ENCODE measurements at regions not wholly inside any gene's neighbourhood (a gene's known extent, or its start where the extent isn't known, plus 50 kb on each side); places are given as distances from the start of the nearest gene placed in this dataset.
A peak's percentile ranks its signal among the peaks of the same experiment; 100 is the strongest.

DNA sequence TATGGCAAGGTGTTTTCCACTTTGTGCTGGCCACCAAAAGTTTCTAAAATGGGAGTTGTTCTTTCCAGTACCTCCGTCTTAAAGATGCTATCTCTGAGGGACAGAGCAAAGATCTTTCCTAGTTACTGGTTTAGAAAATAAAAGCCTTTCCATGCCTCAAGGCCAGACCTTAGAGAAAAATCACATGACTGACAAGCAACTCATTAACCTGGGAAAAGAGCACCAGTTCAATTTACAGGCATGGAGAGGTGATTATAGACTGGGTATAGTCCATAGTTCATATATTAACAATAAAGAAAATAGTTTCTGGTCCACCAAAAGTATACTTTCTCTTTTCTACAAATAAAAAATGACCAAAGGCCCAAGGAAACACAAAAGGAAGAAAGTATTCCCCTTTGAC is 230.7 kb downstream of the TOX3 start:
- H3K4ac ChIP-seq (ENCODE audit: low read length) = no peak overlapping the region
- no peak overlapping the region for H2AFZ ChIP-seq (ENCODE audit: low read length)
- H3K4me3 ChIP-seq (ENCODE audit: low read length in 2 of 2) = no peak overlapping the region
- H2BK12ac ChIP-seq (ENCODE audit: low read length) = no peak overlapping the region
- no peak overlapping the region for H3K4me2 ChIP-seq (ENCODE audit: insufficient read depth, low read length, poor library complexity, severe bottlenecking)
- no peaks in the 10 kb centered on the region for H3K9me3 ChIP-seq (replicated peaks in 1 of 2; ENCODE audit: control insufficient read depth in 2 of 2, insufficient read depth in 1 of 2, low read depth in 1 of 2, low read length in 2 of 2)
- peaks cover 4 to 9% of the 10 kb centered on the region in 2 donors for H3K4me1 ChIP-seq (ENCODE audit: control insufficient read depth in 2 of 2, insufficient read depth in 1 of 2, low read depth in 1 of 2, low read length in 2 of 2)
- H2AK5ac ChIP-seq (ENCODE audit: low read depth, low read length) = no peak overlapping the region
- no peak overlapping the region for H4K8ac ChIP-seq (ENCODE audit: low read depth, low read length)
- H3K18ac ChIP-seq (ENCODE audit: low read length) = no peak overlapping the region
- no peak for DNase-seq (ENCODE audit: low spot score)
- no peaks in the 10 kb centered on the region for H3K27me3 ChIP-seq (ENCODE audit: control insufficient read depth in 3 of 3, insufficient read depth in 3 of 3, low read depth in 1 of 3, low read length in 3 of 3)
- H3K9ac ChIP-seq (ENCODE audit: low read depth, low read length, poor library complexity) = no peak overlapping the region
- no peak overlapping the region for H3K14ac ChIP-seq (ENCODE audit: low read length)
- no peaks in the 10 kb centered on the region for H3K36me3 ChIP-seq (replicated peaks in 1 of 2; ENCODE audit: control insufficient read depth in 2 of 2, insufficient read depth in 2 of 2, low read length in 2 of 2)
- no peak overlapping the region for H2BK120ac ChIP-seq (ENCODE audit: low read depth, low read length)
- H3K27ac ChIP-seq (replicated peaks; ENCODE audit: low read length) = no peak overlapping the region
- H3K23ac ChIP-seq (ENCODE audit: low read depth, low read length, poor library complexity) = no peak overlapping the region
- no CpG with 5 or more reads among the region's 1 CpG for whole genome bisulfite sequencing, 2 donors (ENCODE audit: extremely low coverage in 2 of 2, insufficient read length in 2 of 2, insufficient replicate concordance in 1 of 2)
- no peak overlapping the region for H4K91ac ChIP-seq (ENCODE audit: low read depth, low read length, poor library complexity)
- no peaks in the 10 kb centered on the region for H3K79me1 ChIP-seq (ENCODE audit: low read depth, low read length)
- no peak overlapping the region for H2BK15ac ChIP-seq (ENCODE audit: low read length)
- H2BK5ac ChIP-seq (ENCODE audit: low read length) = no peak overlapping the region

DNA sequence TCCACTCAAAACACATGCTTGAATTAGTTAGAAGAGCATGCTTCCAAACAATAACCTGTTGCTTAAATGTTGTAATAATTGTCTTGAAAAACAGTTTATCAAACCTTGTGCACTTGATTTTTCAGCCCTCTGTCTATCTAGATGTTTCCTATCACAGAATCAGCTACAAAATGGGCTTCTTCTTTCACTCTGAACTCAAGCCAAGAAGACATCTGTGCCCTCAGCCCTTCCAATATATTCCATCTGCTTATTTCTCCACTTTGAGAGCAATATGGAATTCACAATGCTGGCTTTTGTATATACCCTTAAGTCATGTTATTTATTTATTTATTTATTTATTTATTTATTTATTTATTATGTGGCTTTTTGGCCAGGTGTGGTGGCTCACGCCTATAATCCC is 234.2 kb downstream of the TOX3 start:
- Histone ChIP-seq H2BK12ac (ENCODE audit: low read length) (no peak overlapping the region), H2BK15ac (ENCODE audit: low read length) (no peak overlapping the region), H3K9ac (ENCODE audit: low read depth, low read length, poor library complexity) (no peak overlapping the region), H4K8ac (ENCODE audit: low read depth, low read length) (no peak overlapping the region), H3K18ac (ENCODE audit: low read length) (no peak overlapping the region), H3K36me3 (replicated peaks in 1 of 2; ENCODE audit: control insufficient read depth in 2 of 2, insufficient read depth in 2 of 2, low read length in 2 of 2) (no peaks in the 10 kb centered on the region), H2BK5ac (ENCODE audit: low read length) (no peak overlapping the region), H2AK5ac (ENCODE audit: low read depth, low read length) (no peak overlapping the region), H3K4ac (ENCODE audit: low read length) (no peak overlapping the region), H3K14ac (ENCODE audit: low read length) (no peak overlapping the region), H2BK120ac (ENCODE audit: low read depth, low read length) (no peak overlapping the region), H3K23ac (ENCODE audit: low read depth, low read length, poor library complexity) (no peak overlapping the region), H3K79me1 (ENCODE audit: low read depth, low read length) (no peaks in the 10 kb centered on the region), H3K27ac (replicated peaks; ENCODE audit: low read length) (no peak overlapping the region), H2AFZ (ENCODE audit: low read length) (no peak overlapping the region), H3K4me3 (ENCODE audit: low read length in 2 of 2) (no peak overlapping the region), H3K4me1 (ENCODE audit: control insufficient read depth in 2 of 2, insufficient read depth in 1 of 2, low read depth in 1 of 2, low read length in 2 of 2) (peaks cover 7 to 27% of the 10 kb centered on the region in 2 donors), H3K9me3 (replicated peaks in 1 of 2; ENCODE audit: control insufficient read depth in 2 of 2, insufficient read depth in 1 of 2, low read depth in 1 of 2, low read length in 2 of 2) (no peaks in the 10 kb centered on the region), H3K27me3 (ENCODE audit: control insufficient read depth in 3 of 3, insufficient read depth in 3 of 3, low read depth in 1 of 3, low read length in 3 of 3) (no peaks in the 10 kb centered on the region), H4K91ac (ENCODE audit: low read depth, low read length, poor library complexity) (no peak overlapping the region), H3K4me2 (ENCODE audit: insufficient read depth, low read length, poor library complexity, severe bottlenecking) (no peak overlapping the region)
- no CpG with 5 or more reads among the region's 1 CpG for WGBS, 2 donors (ENCODE audit: extremely low coverage in 2 of 2, insufficient read length in 2 of 2, insufficient replicate concordance in 1 of 2)
- DNase-seq (ENCODE audit: low spot score) = no peak

DNA sequence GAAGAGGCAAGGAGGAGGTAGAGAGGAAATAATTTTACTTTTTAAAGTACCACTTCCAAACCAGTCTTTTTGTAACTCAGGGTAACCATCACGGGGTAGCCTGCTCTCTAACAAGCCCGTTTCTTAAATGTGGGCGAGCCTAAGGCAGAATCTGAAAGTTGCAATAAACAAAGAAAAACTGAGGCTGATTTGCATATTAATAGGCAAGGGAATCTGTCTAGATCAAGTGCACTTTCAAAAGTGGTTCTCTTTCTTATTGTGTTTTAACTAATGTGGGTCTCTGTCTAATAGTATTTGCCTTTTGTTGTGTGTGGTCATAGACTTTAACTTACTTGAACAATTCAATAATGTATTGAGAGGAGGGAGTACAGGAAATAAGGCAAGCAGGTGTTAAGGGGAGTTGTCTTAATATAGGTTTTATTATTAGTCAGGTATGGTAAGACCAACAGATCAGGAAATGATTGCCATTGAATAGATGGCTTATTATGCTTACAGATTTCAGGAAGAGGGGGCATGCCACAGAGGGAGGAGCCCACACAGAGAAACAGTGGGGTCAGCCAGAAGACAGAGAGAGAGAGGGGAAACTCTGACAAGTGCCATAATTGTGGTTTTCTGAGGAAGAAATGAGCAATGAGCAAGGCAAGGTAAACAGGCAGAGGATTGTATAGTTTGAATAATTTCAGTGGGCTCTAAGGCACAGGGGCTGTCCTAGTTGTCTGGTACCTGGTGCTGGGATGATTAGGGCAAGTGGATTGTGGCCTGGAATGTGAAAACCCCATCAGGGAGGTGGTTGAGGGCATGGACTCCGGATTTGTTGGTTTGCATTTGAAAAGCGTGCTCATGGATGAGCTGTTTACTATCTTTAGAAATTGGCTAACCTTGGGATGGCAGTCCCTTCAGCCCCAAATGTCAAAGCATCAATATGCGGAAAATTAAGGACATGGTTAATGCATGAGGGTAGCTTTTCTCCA is 237.2 kb downstream of the TOX3 start:
- Histone ChIP-seq H4K91ac (ENCODE audit: low read depth, low read length, poor library complexity) (no peak overlapping the region), H3K4me1 (ENCODE audit: control insufficient read depth in 2 of 2, insufficient read depth in 1 of 2, low read depth in 1 of 2, low read length in 2 of 2) (peaks cover 7 to 26% of the 10 kb centered on the region in 2 donors), H3K18ac (ENCODE audit: low read length) (no peak overlapping the region), H2BK120ac (ENCODE audit: low read depth, low read length) (no peak overlapping the region), H2BK12ac (ENCODE audit: low read length) (no peak overlapping the region), H3K14ac (ENCODE audit: low read length) (no peak overlapping the region), H2AK5ac (ENCODE audit: low read depth, low read length) (no peak overlapping the region), H3K27me3 (ENCODE audit: control insufficient read depth in 3 of 3, insufficient read depth in 3 of 3, low read depth in 1 of 3, low read length in 3 of 3) (no peaks in the 10 kb centered on the region), H3K27ac (replicated peaks; ENCODE audit: low read length) (no peak overlapping the region), H3K4me3 (ENCODE audit: low read length in 2 of 2) (no peak overlapping the region), H3K23ac (ENCODE audit: low read depth, low read length, poor library complexity) (no peak overlapping the region), H3K36me3 (replicated peaks in 1 of 2; ENCODE audit: control insufficient read depth in 2 of 2, insufficient read depth in 2 of 2, low read length in 2 of 2) (no peaks in the 10 kb centered on the region), H2AFZ (ENCODE audit: low read length) (peak overlapping the region; percentile 72), H2BK15ac (ENCODE audit: low read length) (no peak overlapping the region), H2BK5ac (ENCODE audit: low read length) (no peak overlapping the region), H4K8ac (ENCODE audit: low read depth, low read length) (no peak overlapping the region), H3K9ac (ENCODE audit: low read depth, low read length, poor library complexity) (no peak overlapping the region), H3K9me3 (replicated peaks in 1 of 2; ENCODE audit: control insufficient read depth in 2 of 2, insufficient read depth in 1 of 2, low read depth in 1 of 2, low read length in 2 of 2) (no peaks in the 10 kb centered on the region), H3K4ac (ENCODE audit: low read length) (no peak overlapping the region), H3K79me1 (ENCODE audit: low read depth, low read length) (no peaks in the 10 kb centered on the region), H3K4me2 (ENCODE audit: insufficient read depth, low read length, poor library complexity, severe bottlenecking) (no peak overlapping the region)
- no peak for DNase-seq (ENCODE audit: low spot score)
- WGBS, 2 donors (ENCODE audit: extremely low coverage in 2 of 2, insufficient read length in 2 of 2, insufficient replicate concordance in 1 of 2) = no CpG with 5 or more reads among the region's 6 CpGs

- no peak overlapping the region for H2BK5ac ChIP-seq (ENCODE audit: low read length)
- H3K14ac ChIP-seq (ENCODE audit: low read length) = no peak overlapping the region
- no peak overlapping the region for H4K8ac ChIP-seq (ENCODE audit: low read depth, low read length)
- no peaks in the 10 kb centered on the region for H3K27me3 ChIP-seq (ENCODE audit: control insufficient read depth in 3 of 3, insufficient read depth in 3 of 3, low read depth in 1 of 3, low read length in 3 of 3)
- H3K23ac ChIP-seq (ENCODE audit: low read depth, low read length, poor library complexity) = no peak overlapping the region
- H2AFZ ChIP-seq (ENCODE audit: low read length) = peak overlapping the region; percentile 72
- H3K4me1 ChIP-seq (ENCODE audit: control insufficient read depth in 2 of 2, insufficient read depth in 1 of 2, low read depth in 1 of 2, low read length in 2 of 2) = peaks cover 7 to 26% of the 10 kb centered on the region in 2 donors
- no peak for DNase-seq (ENCODE audit: low spot score)
- no peak overlapping the region for H2BK15ac ChIP-seq (ENCODE audit: low read length)
- no peak overlapping the region for H2BK120ac ChIP-seq (ENCODE audit: low read depth, low read length)
- H2AK5ac ChIP-seq (ENCODE audit: low read depth, low read length) = no peak overlapping the region
- H3K27ac ChIP-seq (replicated peaks; ENCODE audit: low read length) = no peak overlapping the region
- H3K4ac ChIP-seq (ENCODE audit: low read length) = no peak overlapping the region
- H3K36me3 ChIP-seq (replicated peaks in 1 of 2; ENCODE audit: control insufficient read depth in 2 of 2, insufficient read depth in 2 of 2, low read length in 2 of 2) = no peaks in the 10 kb centered on the region
- H4K91ac ChIP-seq (ENCODE audit: low read depth, low read length, poor library complexity) = no peak overlapping the region
- no peak overlapping the region for H3K4me2 ChIP-seq (ENCODE audit: insufficient read depth, low read length, poor library complexity, severe bottlenecking)
- no peak overlapping the region for H2BK12ac ChIP-seq (ENCODE audit: low read length)
- no peaks in the 10 kb centered on the region for H3K79me1 ChIP-seq (ENCODE audit: low read depth, low read length)
- no peaks in the 10 kb centered on the region for H3K9me3 ChIP-seq (replicated peaks in 1 of 2; ENCODE audit: control insufficient read depth in 2 of 2, insufficient read depth in 1 of 2, low read depth in 1 of 2, low read length in 2 of 2)
- WGBS, 2 donors (ENCODE audit: extremely low coverage in 2 of 2, insufficient read length in 2 of 2, insufficient replicate concordance in 1 of 2) = no CpG with 5 or more reads among the region's 3 CpGs
- no peak overlapping the region for H3K18ac ChIP-seq (ENCODE audit: low read length)
- no peak overlapping the region for H3K9ac ChIP-seq (ENCODE audit: low read depth, low read length, poor library complexity)
- H3K4me3 ChIP-seq (ENCODE audit: low read length in 2 of 2) = no peak overlapping the region
Observed at GRCh38 chr16:52308051-52308450, 238.9 kb downstream of the TOX3 start.

All from neuronal stem cell (in vitro differentiated cells).